A673 (cell line): ENCODE measurements at regions not wholly inside any gene's neighbourhood (a gene's known extent, or its start where the extent isn't known, plus 50 kb on each side); places are given as distances from the start of the nearest gene placed in this dataset.

Experiments
- CTCF ChIP-seq: fragments of 300-800, 200-600 bp; sonication (generic); conservative IDR thresholded peaks from 2 replicates; pipeline ENCODE4 v1.5.1; 2017; ENCODE audit warnings: low read depth, mild to moderate bottlenecking, antibody characterized with exemption, low read length, moderate library complexity, mixed read lengths
- EZH2 ChIP-seq: fragments of 200-600 bp; sonication (generic); IDR thresholded peaks from 2 replicates; pipeline ENCODE4 v1.6.1; 2017; ENCODE audit warnings: borderline replicate concordance, low read depth, mild to moderate bottlenecking, mixed read lengths, antibody characterized with exemption, low read length; ENCODE audit not compliant: poor library complexity, severe bottlenecking

DNA sequence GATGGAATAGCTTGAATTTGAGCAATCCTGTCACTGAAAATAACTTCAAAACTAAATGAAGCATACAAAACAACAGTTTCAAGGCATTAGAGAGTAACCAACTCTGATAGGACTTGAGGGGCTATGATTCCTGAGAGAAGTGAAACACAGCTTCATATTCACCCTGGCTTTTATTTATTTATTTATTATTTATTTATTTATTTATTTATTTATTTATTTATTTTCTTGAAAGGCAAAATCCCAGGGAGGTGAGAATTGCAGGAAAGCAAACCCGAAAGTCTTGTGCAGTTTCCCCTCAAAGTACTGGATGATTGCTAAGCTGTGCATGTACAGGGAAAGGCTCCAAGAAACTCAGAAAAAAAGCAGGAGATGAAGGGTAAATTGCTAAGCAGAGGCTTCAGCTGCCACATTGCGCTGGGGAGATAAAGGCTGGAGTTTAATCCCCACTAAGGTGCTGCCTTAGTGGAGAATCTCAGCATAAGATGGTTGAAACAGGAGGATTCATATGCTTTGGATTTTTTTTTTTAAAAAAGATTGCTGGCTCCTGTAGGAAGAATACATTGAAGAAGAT is 72.9 kb upstream of the COL24A1 start:
- TF ChIP-seq CTCF (no peak), EZH2 (no peak)
